ENCODE measurements at regions not wholly inside any gene's neighbourhood (a gene's known extent, or its start where the extent isn't known, plus 50 kb on each side); places are given as distances from the start of the nearest gene placed in this dataset.
"Not testable (repeated sequence)": the region's sequence is repeated elsewhere in the genome, so short reads cannot be mapped to it uniquely, and the experiment has no call there.

- no peak overlapping the region for H3K27ac ChIP-seq
- WGBS, 2 donors (ENCODE audit: low coverage in 1 of 2) = 0% methylated on average over 1 of the region's 2 CpGs; no CpG with 5 or more reads in 1 of the 2 donors
- TF ChIP-seq EP300 (IDR thresholded peaks at IDR 0.05) (no peak), CTCF (IDR thresholded peaks at IDR 0.05) (no peak), POLR2A (IDR thresholded peaks at IDR 0.05) (no peak), POLR2AphosphoS5 (IDR thresholded peaks at IDR 0.05) (no peak)
- H3K36me3 ChIP-seq = no peaks in the 10 kb centered on the region
- H3K4me1 ChIP-seq = no peaks in the 10 kb centered on the region
- H3K4me3 ChIP-seq = no peak overlapping the region
- H3K27me3 ChIP-seq = no peaks in the 10 kb centered on the region
- no peak for ATAC-seq
- no peaks in the 10 kb centered on the region for H3K9me3 ChIP-seq
These were observed 924.8 kb upstream of the AMELY start for GRCh38 chrY:7836366-7836765.

- Histone ChIP-seq H3K9me3 (no peaks in the 10 kb centered on the region), H3K4me1 (no peaks in the 10 kb centered on the region), H3K4me3 (no peak overlapping the region), H3K36me3 (no peaks in the 10 kb centered on the region), H3K27me3 (no peaks in the 10 kb centered on the region), H3K27ac (no peak overlapping the region)
- TF ChIP-seq POLR2A (IDR thresholded peaks at IDR 0.05) (no peak), POLR2AphosphoS5 (IDR thresholded peaks at IDR 0.05) (no peak), CTCF (IDR thresholded peaks at IDR 0.05) (no peak), EP300 (IDR thresholded peaks at IDR 0.05) (no peak)
- ATAC-seq = no peak
- no CpG with 5 or more reads among the region's 5 CpGs for WGBS, 2 donors (ENCODE audit: low coverage in 1 of 2)
These were observed 923.9 kb upstream of the AMELY start for GRCh38 chrY:7835416-7835815.

GRCh38 chrY:7834284-7834683 is 922.7 kb upstream of the AMELY start:
- H3K4me1 ChIP-seq = no peaks in the 10 kb centered on the region
- H3K27me3 ChIP-seq = no peaks in the 10 kb centered on the region
- no peak overlapping the region for H3K4me3 ChIP-seq
- ATAC-seq = no peak
- WGBS, 2 donors (ENCODE audit: low coverage in 1 of 2) = no CpG with 5 or more reads among the region's 2 CpGs
- H3K36me3 ChIP-seq = no peaks in the 10 kb centered on the region
- no peak for TF ChIP-seq POLR2A (IDR thresholded peaks at IDR 0.05)
- no peak for TF ChIP-seq EP300 (IDR thresholded peaks at IDR 0.05)
- TF ChIP-seq POLR2AphosphoS5 (IDR thresholded peaks at IDR 0.05) = no peak
- no peak overlapping the region for H3K27ac ChIP-seq
- H3K9me3 ChIP-seq = no peaks in the 10 kb centered on the region

GRCh38 chrY:7830881-7831280 is 919.3 kb upstream of the AMELY start:
- H3K27me3 ChIP-seq, H3K36me3 ChIP-seq, ATAC-seq, H3K9me3 ChIP-seq, H3K27ac ChIP-seq, H3K4me1 ChIP-seq, H3K4me3 ChIP-seq: not testable (repeated sequence)

- Histone ChIP-seq H3K4me3 (no peak overlapping the region), H3K9me3 (no peaks in the 10 kb centered on the region), H3K36me3 (no peaks in the 10 kb centered on the region), H3K4me1 (no peaks in the 10 kb centered on the region), H3K27me3 (no peaks in the 10 kb centered on the region), H3K27ac (no peak overlapping the region)
- WGBS, 2 donors (ENCODE audit: low coverage in 1 of 2) = no CpG with 5 or more reads among the region's 2 CpGs
- TF ChIP-seq CTCF (IDR thresholded peaks at IDR 0.05) = no peak
- TF ChIP-seq POLR2A (IDR thresholded peaks at IDR 0.05) = no peak
- no peak for TF ChIP-seq POLR2AphosphoS5 (IDR thresholded peaks at IDR 0.05)
- TF ChIP-seq EP300 (IDR thresholded peaks at IDR 0.05) = no peak
- ATAC-seq = no peak
These were observed 915.0 kb upstream of the AMELY start for GRCh38 chrY:7826533-7826932.

- Histone ChIP-seq H3K27ac (no peak overlapping the region), H3K36me3 (no peaks in the 10 kb centered on the region), H3K4me1 (no peaks in the 10 kb centered on the region), H3K27me3 (no peaks in the 10 kb centered on the region), H3K9me3 (no peaks in the 10 kb centered on the region), H3K4me3 (no peak overlapping the region)
- ATAC-seq = no peak
- TF ChIP-seq POLR2AphosphoS5 (IDR thresholded peaks at IDR 0.05) (no peak), POLR2A (IDR thresholded peaks at IDR 0.05) (no peak), EP300 (IDR thresholded peaks at IDR 0.05) (no peak), CTCF (IDR thresholded peaks at IDR 0.05) (no peak)
- no CpG with 5 or more reads among the region's 1 CpG for WGBS, 2 donors (ENCODE audit: low coverage in 1 of 2)
These were observed 914.3 kb upstream of the AMELY start for GRCh38 chrY:7825874-7826273.

All from gastroesophageal sphincter (tissue), 4 donors.